IPS-NIHi7 (cell line): ENCODE measurements at regions not wholly inside any gene's neighbourhood (a gene's known extent, or its start where the extent isn't known, plus 50 kb on each side); places are given as distances from the start of the nearest gene placed in this dataset.

Experiments used
- DNase-seq: peaks from one replicate; pipeline ENCODE4 v3.0.0; 2012; ENCODE audit warnings: mixed read lengths; ENCODE audit errors: extremely low spot score

DNA sequence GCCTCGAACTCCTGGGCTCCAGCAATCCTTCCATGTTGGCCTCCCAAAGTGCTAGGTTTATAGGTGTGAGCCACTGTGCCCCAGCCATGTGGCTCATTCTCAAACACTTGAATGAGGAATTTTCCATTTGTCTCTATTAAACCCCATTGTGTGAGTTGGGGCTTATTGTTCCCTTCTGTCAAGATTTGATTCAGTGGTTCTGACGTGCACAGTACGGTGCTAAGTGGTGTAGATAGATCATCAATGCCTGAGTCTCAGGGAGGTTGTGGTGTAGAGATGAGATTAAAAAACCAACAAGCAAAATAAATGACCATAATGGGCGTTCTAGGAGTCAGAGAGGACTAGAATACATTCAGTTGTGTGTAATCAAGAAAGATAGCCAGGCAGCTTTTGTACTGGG lies 335.6 kb downstream of the PRL start:
- DNase-seq: no peak

DNA sequence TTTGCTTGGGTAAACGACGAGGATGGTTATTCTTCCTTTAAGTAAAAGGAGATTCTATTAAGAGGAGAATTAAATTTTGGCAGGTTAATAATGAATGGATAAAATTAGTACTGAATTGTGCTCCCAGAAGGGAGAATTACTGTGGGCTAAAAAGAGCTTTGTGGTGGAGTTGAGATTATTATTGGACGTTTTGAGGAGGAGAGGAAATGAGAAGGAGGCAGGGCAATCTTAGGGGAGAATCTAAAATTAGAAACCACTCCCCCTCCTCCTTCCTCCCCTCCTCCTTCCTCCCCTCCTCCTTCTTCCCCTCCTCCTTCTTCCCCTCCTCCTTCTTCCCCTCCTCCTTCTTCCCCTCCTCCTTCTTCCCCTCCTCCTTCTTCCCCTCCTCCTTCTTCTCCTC lies 331.8 kb downstream of the PRL start:
- no peak for DNase-seq

DNA sequence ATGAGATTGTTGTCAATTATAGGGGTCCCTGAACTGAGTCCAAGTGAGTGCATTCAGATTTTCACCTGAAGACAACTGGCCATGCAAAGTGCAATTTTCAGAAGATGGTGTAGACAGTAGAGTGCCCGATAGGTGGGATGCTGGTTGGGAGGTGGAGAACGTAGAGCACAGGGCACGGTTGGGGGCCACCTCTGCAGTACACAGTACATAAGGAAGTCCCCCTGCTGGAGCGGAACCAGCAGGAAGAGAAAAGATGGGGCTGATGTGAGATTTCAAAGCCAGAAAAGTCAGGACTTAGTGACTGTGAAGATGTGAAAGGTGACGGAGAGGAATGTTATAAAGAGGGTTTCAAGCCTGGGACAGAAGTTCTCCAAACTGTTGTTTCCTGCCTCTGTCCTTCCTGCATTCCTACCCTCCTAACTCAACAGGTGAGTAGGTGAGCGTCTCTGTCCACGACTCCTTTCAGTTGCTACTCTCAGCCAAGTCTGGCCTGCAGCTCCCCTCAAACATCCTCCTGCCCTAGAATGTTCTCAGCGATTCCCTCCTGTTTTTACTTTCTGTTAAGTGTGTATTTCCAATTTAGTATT lies 330.8 kb downstream of the PRL start:
- DNase-seq: peak; percentile 17

DNA sequence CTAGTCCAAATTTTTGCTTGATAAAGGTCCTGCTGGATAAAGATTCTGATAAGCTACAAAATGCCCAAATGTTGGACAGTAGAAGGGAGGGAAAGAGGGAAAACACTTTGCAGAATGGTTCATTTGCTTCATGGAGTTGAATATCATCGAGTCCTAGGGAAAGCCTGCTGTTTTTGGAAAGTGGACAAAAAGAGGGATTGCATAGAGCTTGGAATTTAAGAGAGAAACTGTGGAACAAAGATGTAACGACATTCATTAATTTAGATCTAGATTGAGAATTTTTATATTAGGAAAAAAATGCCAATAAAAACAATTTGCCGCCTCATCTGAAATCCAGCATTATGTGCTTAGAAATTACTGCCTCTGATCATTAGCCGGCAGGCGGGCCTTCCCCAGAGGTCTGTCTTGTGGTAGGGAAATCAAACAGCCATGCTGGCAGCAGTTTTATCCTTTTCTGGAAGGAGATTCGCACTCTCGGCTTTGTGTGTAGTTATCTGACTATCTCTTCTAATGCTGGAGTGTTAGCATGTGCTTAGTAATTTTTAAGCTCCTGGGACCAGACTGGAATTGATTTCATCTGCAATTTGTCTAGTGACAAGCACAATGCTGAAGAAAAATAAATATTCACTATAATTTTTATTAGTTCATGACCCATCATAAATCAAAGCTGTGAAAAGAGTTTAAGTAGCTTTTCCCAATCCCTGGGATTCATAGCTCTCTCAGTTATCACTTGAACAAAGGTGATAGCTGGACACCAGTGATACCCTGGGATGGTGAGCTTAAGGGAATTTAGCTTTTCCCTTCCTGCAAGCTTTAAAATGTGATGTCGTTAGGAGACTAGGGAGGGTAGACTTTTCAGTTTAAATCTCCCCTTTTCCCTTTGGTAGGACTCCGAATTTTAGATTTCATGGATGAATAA lies 329.5 kb downstream of the PRL start:
- DNase-seq: no peak

DNA sequence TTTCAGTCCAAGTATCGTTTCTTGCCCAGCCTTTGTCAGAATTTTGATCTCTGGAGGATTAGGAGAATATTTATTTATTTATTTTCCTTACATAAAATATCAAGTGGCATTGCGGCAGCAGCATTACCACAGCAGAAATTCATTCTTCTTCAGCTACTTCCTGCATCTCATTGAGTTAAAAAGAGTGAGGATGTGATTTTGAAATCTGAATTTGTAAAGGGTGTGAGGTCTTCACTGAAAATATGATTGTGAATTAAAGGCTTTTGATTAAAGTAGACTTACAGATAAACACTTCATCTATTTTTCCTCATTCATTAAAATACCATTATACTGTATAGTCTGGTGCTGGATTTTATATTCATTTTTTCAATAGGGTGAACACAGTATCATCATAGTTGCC lies 328.4 kb downstream of the PRL start:
- no peak for DNase-seq

DNA sequence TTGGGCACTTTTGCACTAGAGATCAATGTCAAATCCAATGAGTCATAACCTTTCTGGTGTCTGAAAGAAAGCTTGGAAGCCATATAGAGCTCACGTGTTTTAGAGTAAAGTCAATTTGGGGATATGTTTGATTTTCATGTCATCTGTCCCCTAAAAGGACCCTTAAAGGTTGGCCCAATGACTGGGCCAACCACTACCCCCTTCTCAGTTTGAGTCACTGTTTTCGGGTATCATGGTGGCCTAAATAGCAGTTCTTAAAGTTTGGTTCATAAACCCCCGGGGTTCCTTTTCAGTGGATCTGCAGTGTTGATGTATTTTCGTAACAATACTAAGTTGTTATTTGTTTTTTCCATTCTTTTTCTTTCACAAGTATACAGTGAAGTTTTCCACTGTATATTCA lies 327.6 kb downstream of the PRL start:
- no peak for DNase-seq

DNA sequence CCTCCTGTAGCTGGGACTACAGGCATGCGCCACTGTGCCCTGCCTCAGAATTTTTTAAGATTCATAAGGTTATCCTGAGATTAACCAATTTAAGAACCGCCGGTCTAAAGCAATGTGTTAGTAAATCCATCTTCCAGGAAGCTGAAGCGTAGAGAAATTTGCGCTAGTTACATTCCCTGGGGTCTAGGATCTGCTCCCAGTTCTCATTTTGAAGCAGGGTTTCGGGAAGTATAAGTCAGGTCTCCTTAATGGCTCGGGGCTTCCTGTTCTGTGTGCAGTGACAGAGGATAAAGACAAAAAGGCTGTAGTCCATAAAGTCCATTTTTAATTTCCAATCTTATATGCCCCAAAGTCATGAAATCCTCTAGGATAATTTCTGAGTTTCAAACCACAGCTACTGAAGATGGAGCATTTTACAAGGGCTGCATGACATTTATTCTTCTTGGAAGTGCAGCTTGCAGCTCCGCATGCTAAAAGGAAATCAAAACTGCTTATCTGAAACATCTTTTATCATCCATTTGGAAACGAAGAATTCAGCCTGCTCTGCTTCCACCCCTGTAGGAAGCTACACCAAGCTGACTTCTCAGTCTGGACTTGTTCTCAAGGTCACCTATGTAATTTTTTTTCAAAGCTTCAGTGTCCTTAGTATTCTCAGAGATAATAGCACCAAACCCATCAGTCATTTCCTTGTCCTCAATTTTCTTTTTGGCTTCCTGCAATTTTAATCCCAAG lies 326.1 kb downstream of the PRL start:
- no peak for DNase-seq

DNA sequence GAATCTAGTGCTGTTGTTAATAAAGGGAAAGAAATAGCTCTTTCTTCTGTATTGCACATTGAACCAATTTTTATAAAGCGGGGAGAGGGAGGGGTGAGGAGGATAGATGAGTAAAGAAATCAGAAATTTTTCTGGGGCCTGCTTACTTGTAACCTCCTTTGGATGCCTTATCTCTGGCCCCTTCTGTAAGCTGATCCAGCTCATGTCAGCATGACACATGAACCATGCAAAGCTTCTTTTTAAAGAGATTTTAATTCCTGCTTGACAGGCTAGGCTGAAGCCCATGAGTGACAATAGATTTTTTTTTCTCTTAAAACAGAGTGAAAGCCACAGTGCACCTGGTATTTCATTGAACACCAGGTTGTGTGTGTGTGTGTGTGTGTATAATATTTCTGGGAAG lies 325.3 kb downstream of the PRL start:
- no peak for DNase-seq

DNA sequence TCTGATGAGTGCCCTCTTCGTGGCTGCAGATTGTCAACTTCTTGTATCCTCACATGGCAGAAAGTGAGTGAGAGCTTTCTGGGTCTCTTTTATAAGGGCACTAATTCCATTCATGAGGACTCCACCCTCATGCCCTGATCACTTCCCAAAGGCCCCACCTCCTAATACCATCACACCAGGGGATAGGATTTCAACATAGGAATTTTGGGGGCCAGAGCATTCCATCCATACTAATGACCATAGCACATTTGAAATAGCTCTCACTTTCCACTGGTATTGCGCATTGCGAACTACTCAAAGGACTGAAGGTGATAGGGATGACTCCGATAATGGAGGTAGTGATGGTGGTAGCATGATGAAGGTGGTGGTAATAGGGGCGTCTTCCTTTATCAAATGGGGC lies 324.3 kb downstream of the PRL start:
- DNase-seq: no peak

DNA sequence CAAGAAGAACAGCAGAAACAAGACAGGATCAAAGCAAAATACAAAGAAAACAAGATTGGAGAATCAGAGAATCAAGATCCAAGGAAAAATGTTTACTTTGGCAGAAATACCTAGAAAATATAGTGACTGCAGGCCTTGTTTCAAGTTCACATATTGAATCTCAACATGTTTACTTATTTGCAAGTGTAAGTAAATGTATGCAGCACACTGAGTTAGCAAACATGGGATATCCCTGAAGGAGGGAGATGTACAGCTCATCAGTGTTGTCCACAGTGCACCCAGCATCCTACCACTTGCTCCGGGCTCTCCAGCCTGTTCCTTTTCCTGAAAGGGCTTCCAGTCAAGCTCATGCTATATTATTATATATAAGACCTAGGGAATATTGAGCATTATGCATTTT lies 319.5 kb downstream of the PRL start:
- no peak for DNase-seq

DNA sequence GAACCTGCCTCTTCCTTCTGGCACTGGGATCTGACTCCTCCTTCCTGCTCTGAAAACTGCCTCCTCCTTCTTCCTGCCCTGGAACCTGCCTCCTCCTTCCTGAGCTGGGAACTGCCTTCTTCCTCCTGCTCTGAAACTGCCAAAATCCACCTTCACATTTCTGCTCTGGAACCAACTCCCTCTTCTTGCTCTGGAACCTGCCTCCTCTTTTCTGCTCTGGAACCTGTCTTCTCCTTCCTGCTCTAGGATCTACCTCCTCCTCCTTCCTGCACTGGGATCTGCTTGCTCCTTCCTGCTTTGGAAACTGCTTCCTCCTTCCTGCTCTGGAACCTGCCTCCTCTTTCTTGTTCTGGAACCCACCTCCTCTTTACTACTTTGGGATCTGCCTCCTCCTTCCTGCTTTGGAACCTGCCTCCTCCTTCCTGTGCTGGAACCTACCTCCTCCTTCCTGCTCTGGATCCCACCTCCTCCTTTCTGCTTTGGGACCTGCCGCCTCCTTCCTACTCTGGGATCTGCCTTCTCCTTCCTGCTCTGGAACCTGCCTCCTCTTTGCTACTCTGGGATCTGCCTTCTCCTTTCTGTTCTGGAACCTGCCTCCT lies 315.5 kb downstream of the PRL start:
- DNase-seq: no peak

DNA sequence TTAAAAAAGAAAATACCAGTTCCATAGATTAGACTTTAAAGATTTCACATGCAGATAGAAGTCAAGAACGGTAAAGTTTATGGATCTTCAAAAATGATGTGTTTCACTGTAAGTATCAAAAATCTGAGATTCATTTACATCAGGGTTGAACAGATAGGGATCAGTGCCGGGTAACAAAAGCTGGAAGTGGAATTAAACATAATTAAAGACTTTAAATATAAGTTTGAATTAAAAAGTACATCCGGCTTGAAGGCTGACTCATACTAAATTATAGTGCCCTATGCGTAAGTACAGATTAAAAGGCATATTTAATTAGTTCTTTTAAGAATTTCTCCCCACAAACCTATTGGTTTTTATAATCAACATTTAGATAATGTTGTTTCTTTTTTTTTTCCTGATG lies 312.7 kb downstream of the PRL start:
- DNase-seq: no peak

DNA sequence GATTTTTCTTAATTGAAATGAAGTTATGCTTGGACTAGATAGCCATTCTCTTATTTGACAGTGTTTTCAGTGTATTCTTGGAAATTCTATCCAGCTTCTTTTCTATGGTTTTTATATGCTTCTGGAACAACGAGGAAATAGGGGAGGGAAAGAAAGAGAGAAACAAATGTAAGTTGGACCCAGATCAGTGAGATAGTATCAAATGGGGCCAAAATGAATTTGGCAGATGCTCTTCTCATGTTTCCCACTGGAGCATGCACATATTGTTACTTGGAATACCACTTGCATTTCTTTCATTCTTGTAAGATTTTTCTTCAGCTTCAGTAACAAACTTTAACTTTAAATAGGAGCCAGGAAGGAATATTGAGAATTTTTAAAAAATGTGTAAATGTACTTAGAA lies 312.3 kb downstream of the PRL start:
- DNase-seq: no peak

DNA sequence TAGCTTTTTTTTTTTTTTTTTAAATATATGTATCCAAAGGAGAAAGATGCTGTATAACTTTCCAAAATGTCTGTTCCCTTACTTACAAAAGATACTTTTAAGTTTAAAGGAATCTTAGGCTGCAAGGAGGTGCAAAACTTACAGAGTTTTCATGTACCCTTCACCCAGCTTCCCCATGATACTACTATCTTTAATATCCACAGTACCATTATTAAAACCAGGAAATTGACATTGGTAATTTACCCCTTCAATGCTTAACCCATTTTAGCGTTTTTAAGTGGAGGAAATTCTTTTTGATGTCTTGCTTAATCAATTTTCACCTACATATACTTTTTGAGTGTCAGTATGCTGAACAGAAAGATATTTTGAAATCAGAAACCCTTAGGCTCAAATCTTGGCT lies 310.9 kb downstream of the PRL start:
- no peak for DNase-seq

DNA sequence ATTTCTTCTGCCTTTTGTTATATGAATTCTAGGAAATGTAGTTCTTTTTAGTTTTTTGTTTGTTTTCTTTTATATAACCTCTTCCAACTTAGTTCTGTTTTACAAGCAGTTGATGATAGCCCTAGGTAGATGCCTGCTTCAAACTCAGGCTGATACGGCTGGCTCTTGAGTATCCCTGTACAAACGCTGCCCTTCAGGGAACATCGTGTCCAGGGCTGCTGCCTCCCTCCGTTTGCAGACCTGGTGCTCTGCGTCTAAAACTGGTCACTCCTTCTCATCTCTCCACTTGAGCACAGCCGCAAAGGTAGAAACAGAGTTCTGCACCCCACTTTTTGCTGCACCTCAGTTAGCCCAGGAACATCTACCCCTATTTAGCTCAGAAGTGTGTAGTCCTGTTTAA lies 310.1 kb downstream of the PRL start:
- DNase-seq: no peak

DNA sequence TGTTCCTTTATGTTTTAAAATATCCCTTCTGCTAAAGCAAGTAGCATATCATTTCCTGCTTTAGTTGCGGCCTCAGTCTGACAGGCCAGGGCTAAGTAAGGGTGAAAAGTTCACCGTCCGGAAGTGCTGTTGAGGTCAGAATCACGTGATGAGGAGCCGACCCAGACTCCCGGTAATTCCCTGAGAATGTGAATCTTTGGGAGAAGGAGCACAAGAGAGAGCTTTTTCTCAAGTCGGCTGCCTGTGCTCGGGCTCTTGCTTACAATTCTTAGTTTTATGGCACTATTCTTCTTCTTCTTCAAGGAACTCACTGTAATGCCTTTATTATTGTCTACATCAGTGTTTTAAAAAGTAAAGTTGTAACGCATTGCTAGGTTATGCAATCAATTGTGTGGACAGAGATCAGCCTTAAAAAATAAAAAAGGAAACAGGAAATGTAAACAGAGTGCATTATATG lies 309.3 kb downstream of the PRL start:
- DNase-seq: peak; percentile 71

DNA sequence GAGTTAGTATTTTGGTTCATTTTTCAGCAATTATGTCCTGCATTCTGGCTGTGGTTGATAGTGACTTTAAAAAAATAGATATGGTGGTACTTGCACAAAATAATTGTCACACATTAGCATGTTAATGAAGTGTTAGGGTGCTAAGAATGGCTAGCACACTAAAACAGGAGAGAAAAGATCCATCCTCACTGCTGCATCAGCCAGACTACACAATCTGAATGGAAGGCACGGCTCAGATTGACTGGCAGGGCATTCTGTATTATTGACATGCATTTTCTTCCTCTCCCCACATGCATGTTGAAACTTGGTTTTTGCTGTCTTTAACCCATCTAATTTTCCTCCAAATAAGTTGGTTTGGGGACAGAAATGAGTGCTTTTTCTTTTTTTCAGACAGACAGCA lies 306.3 kb downstream of the PRL start:
- no peak for DNase-seq

DNA sequence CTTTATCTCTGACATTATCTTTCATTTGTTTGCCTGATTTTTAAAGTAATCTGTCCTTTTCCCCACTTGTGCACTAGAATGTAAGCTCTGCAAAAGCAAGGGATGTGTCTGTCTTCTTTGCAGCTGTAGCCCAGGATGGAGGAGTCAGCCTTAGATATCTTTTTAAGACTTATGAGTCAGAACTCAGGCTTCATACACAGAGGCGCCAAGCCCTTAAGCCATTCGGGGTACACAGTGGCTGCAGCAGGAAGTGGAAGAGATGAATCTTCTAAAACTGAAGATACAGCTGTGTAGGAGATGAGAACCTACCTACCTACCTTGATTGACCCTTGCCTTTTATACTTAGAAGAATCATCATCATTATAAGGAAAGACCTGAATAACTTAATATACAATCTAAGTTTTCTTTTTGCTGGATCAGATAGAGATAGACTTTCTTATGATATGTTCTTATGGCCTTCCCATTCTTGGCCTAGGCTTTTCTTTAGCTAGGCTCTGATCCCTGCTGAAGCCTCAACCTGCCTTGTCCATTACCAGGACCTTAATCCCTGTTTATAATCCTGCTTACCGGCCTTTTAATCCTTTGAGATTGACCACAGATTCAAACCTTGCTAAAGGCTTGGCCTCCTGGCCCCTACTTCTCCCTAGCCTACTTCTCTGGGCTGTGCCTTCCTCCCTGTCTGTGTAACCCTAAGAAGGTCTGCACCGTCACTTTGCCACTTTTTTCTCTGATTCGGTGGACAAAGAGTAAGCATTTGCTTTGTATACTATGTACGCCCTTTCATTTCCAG lies 304.5 kb downstream of the PRL start:
- no peak for DNase-seq

DNA sequence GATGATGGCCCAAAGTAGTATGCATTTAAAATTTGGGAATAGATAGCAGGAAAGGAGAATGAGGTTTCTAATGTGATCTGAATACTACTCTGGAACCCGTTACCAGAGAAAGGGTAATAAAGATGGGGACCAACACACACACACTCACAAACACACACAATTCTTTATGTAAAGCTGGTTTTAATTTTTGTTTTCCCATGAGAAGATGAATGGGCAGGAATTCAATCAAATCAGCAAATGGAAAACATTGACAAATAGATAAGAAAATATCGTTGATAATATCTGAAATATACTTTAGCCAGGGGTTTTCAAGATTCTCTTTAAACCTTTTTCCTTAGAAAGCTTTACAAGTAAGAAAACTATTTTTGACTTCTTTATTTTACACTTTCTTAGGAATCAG lies 303.0 kb downstream of the PRL start:
- DNase-seq: no peak

DNA sequence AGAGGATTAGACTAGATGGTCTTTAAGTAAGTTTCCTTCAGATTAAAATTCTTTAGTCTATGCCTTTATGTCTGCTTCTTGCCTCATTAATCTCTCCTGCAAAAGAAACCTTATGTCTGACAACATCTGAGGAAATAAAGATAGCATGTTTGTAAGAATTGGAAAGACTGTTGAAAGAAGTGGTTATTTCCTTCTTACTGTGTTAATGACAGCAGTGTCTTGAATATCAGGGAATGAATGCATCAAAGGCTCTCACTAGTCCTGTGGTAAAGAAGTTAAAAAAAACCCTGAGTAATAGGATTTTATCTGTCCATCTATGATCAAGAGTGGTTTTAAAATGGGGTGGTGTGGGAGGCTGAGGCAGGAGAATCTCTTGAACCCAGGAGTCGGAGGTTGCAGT lies 302.0 kb downstream of the PRL start:
- no peak for DNase-seq

DNA sequence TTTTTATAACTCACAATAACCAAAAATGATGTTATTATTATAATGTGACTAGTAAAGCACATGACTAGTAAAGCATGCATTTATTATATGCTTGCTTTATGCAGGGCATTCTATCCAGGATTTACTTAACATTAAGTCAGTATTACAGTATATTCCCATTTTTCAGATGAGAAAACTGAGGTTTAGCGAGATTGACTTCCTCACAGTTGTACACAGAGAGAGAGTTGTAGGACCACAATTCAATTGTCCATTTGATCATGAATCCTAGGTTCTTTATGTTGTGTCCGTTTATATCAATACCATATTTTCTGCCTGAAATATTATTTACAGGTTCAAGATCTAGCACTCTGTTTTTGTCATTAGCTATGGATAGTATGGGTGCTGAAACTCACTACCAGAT lies 301.5 kb downstream of the PRL start:
- no peak for DNase-seq
